OCI-LY1 (cell line): ENCODE measurements at regions not wholly inside any gene's neighbourhood (a gene's known extent, or its start where the extent isn't known, plus 50 kb on each side); places are given as distances from the start of the nearest gene placed in this dataset.

Source experiments
- EZH2 ChIP-seq: fragments of 200-600 bp; sonication (generic), shearing (Covaris generic); IDR thresholded peaks from 2 replicates; pipeline ENCODE4 v1.8.0; 2017; ENCODE audit warnings: borderline replicate concordance, mixed run types, mild to moderate bottlenecking, antibody characterized with exemption, low read length, moderate library complexity, mixed read lengths
- TF ChIP-seq, protein P1 (sequence below): fragments of 200-600 bp; sonication (generic), shearing (Covaris generic); IDR thresholded peaks from 2 replicates; pipeline ENCODE4 v1.5.1; 2017; ENCODE audit warnings: mild to moderate bottlenecking, antibody characterized with exemption, low read length, moderate library complexity, mixed read lengths

- TF ChIP-seq, protein P1, sequence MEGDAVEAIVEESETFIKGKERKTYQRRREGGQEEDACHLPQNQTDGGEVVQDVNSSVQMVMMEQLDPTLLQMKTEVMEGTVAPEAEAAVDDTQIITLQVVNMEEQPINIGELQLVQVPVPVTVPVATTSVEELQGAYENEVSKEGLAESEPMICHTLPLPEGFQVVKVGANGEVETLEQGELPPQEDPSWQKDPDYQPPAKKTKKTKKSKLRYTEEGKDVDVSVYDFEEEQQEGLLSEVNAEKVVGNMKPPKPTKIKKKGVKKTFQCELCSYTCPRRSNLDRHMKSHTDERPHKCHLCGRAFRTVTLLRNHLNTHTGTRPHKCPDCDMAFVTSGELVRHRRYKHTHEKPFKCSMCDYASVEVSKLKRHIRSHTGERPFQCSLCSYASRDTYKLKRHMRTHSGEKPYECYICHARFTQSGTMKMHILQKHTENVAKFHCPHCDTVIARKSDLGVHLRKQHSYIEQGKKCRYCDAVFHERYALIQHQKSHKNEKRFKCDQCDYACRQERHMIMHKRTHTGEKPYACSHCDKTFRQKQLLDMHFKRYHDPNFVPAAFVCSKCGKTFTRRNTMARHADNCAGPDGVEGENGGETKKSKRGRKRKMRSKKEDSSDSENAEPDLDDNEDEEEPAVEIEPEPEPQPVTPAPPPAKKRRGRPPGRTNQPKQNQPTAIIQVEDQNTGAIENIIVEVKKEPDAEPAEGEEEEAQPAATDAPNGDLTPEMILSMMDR: no peak
- no peak for TF ChIP-seq EZH2
Observed at GRCh38 chr2:144990661-144991060, 470.7 kb upstream of the ZEB2 start.
